ENCODE measurements at regions not wholly inside any gene's neighbourhood (a gene's known extent, or its start where the extent isn't known, plus 50 kb on each side); places are given as distances from the start of the nearest gene placed in this dataset.

GRCh38 chr11:33617672-33618350, 82.8 kb downstream of the C11orf91 start:
- no peak for TF ChIP-seq CTCF (conservative IDR thresholded peaks at IDR 0.05; ENCODE audit: low read depth, low read length)
- H3K4me3 ChIP-seq (ENCODE audit: low read length), result no peak overlapping the region
- DNase-seq (ENCODE audit: low read depth), result no peak

- no peak for DNase-seq (ENCODE audit: low read depth)
- no peak overlapping the region for H3K4me3 ChIP-seq (ENCODE audit: low read length)
- no peak for TF ChIP-seq CTCF (conservative IDR thresholded peaks at IDR 0.05; ENCODE audit: low read depth, low read length)
These were observed 84.1 kb downstream of the C11orf91 start for GRCh38 chr11:33616552-33616951.

- DNase-seq (ENCODE audit: low read depth), result no peak
- no peak overlapping the region for H3K4me3 ChIP-seq (ENCODE audit: low read length)
- TF ChIP-seq CTCF (conservative IDR thresholded peaks at IDR 0.05; ENCODE audit: low read depth, low read length), result no peak
These were observed 84.9 kb downstream of the C11orf91 start for GRCh38 chr11:33615751-33616150.

DNA sequence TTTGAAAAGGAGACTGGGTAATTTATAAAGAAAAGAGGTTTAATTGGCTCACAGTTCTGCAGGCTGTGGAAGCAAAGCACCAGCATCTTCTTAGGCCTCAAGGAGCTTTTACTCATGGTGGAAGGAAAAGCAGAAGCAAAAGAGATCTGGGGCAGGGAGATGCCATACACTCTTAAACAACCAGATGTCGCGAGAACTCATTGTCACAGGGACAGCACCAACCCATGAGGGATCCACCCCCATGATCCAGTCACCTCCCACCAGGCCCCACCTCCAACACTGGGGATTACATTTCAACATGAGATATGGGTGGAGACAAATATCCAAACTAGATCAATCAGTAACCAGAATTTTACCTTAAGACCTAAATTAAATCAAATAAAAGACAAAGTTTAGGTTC, 87.2 kb downstream of the C11orf91 start:
- H3K4me3 ChIP-seq (ENCODE audit: low read length), result no peak overlapping the region
- DNase-seq (ENCODE audit: low read depth), result no peak
- no peak for TF ChIP-seq CTCF (conservative IDR thresholded peaks at IDR 0.05; ENCODE audit: low read depth, low read length)

DNA sequence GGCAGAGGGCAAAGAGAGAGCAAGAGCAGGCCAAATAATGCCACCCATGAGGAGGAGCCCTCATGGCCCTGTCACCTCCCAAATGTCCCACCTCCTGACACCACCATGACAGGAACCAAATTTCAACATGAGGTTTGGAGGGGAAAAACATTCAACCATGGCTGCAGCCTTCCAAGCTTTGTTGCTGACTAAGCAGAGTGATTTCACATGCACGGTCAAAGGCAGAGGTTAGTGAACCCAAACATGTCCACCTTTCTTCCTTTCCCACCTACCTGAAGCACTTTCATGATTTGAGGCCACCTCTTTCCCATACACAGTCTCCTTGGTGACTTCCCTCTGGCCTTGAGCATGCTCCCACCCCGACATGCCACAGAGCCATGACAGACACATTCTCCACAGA, 89.7 kb downstream of the C11orf91 start:
- no peak for DNase-seq (ENCODE audit: low read depth)
- TF ChIP-seq CTCF (conservative IDR thresholded peaks at IDR 0.05; ENCODE audit: low read depth, low read length), result no peak
- H3K4me3 ChIP-seq (ENCODE audit: low read length), result no peak overlapping the region

DNA sequence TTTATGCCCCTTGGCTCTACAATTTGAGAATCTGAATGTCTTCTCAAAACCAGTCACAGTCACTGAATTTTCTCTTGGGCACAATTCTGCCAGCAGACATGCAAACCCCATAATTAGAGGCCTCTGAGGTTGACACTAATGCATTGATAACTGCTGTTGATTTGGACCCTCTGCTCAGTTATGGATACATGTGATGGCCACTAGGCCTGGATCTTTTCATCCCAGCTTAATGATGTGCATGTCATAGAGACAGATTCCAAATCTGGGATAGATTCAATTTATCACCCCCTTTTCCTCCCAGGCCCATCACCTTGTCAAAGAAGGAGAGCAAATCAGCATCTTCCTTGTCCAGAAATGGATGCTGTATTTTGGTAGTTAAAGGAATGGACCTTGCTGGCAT, 92.2 kb downstream of the C11orf91 start:
- no peak overlapping the region for H3K4me3 ChIP-seq (ENCODE audit: low read length)
- no peak for DNase-seq (ENCODE audit: low read depth)
- TF ChIP-seq CTCF (conservative IDR thresholded peaks at IDR 0.05; ENCODE audit: low read depth, low read length), result no peak

- TF ChIP-seq CTCF (conservative IDR thresholded peaks at IDR 0.05; ENCODE audit: low read depth, low read length), result no peak
- no peak for DNase-seq (ENCODE audit: low read depth)
- no peak overlapping the region for H3K4me3 ChIP-seq (ENCODE audit: low read length)
These were observed 93.9 kb downstream of the C11orf91 start for GRCh38 chr11:33606762-33607161.

Data from retinal pigment epithelial cell (primary cell).